ENCODE measurements at regions not wholly inside any gene's neighbourhood (a gene's known extent, or its start where the extent isn't known, plus 50 kb on each side); places are given as distances from the start of the nearest gene placed in this dataset.

GRCh38 chr19:33879818-33880575, 83.3 kb downstream of the KCTD15 start:
- no peak overlapping the region for H3K27ac ChIP-seq
- no peak for DNase-seq

GRCh38 chr19:33883859-33884519, 87.3 kb downstream of the KCTD15 start:
- Histone ChIP-seq H3K36me3 (no peaks in the 10 kb centered on the region), H3K27ac (no peak overlapping the region), H3K27me3 (peaks cover 2 to 19% of the 10 kb centered on the region in 2 donors), H3K9me3 (no peaks in the 10 kb centered on the region), H3K4me1 (peaks cover 0 to 8% (median 4%) of the 10 kb centered on the region in 4 donors), H3K4me3 (no peak overlapping the region)
- intact Hi-C loops (cut with DNase I; ENCODE audit: low total_unique reads) = no loop called here
- no peak for DNase-seq
- TF ChIP-seq CTCF (IDR thresholded peaks at IDR 0.05) = no peak

More at GRCh38 chr19:33879818-33880575, 83.3 kb downstream of the KCTD15 start:
- H3K4me3 ChIP-seq = no peak overlapping the region
- TF ChIP-seq CTCF (IDR thresholded peaks at IDR 0.05) = no peak
- H3K9me3 ChIP-seq = no peaks in the 10 kb centered on the region
- intact Hi-C loops (cut with DNase I; ENCODE audit: low total_unique reads) = no loop called here
- H3K36me3 ChIP-seq = no peaks in the 10 kb centered on the region
- peaks cover 0 to 2% of the 10 kb centered on the region in 2 donors for H3K27me3 ChIP-seq
- H3K4me1 ChIP-seq = peaks cover 0 to 17% (median 5%) of the 10 kb centered on the region in 4 donors

GRCh38 chr19:33885236-33885635, 88.6 kb downstream of the KCTD15 start:
- H3K9me3 ChIP-seq = no peaks in the 10 kb centered on the region
- intact Hi-C loops (cut with DNase I; ENCODE audit: low total_unique reads) = no loop called here

GRCh38 chr19:33887891-33888290, 91.2 kb downstream of the KCTD15 start:
- TF ChIP-seq CTCF (IDR thresholded peaks at IDR 0.05) = no peak
- H3K4me1 ChIP-seq = peaks cover 0 to 8% (median 4%) of the 10 kb centered on the region in 4 donors
- intact Hi-C loops (cut with DNase I; ENCODE audit: low total_unique reads) = no loop called here
- no peaks in the 10 kb centered on the region for H3K36me3 ChIP-seq
- H3K9me3 ChIP-seq = no peaks in the 10 kb centered on the region
- H3K27ac ChIP-seq = no peak overlapping the region
- no peak overlapping the region for H3K4me3 ChIP-seq
- no peak for DNase-seq
- peaks cover 2 to 28% of the 10 kb centered on the region in 2 donors for H3K27me3 ChIP-seq

More at GRCh38 chr19:33885236-33885635, 88.6 kb downstream of the KCTD15 start:
- peaks cover 0 to 8% (median 4%) of the 10 kb centered on the region in 4 donors for H3K4me1 ChIP-seq
- no peak for TF ChIP-seq CTCF (IDR thresholded peaks at IDR 0.05)
- H3K27ac ChIP-seq = no peak overlapping the region
- DNase-seq = no peak
- peaks cover 2 to 25% of the 10 kb centered on the region in 2 donors for H3K27me3 ChIP-seq
- no peaks in the 10 kb centered on the region for H3K36me3 ChIP-seq
- H3K4me3 ChIP-seq = no peak overlapping the region

GRCh38 chr19:33888665-33889064, 92.0 kb downstream of the KCTD15 start:
- intact Hi-C loops (cut with DNase I; ENCODE audit: low total_unique reads) = no loop called here
- Histone ChIP-seq H3K9me3 (no peaks in the 10 kb centered on the region), H3K36me3 (no peaks in the 10 kb centered on the region), H3K27ac (no peak overlapping the region), H3K4me3 (no peak overlapping the region), H3K4me1 (peaks cover 0 to 8% (median 4%) of the 10 kb centered on the region in 4 donors), H3K27me3 (peaks cover 2 to 28% of the 10 kb centered on the region in 2 donors)
- no peak for DNase-seq
- no peak for TF ChIP-seq CTCF (IDR thresholded peaks at IDR 0.05)

Measured in tibial artery (tissue), 4 donors.